Thyroid gland (tissue), 4 donors: ENCODE measurements at regions not wholly inside any gene's neighbourhood (a gene's known extent, or its start where the extent isn't known, plus 50 kb on each side); places are given as distances from the start of the nearest gene placed in this dataset.

Experiments
- DNase-seq, 2 donors: peaks; one replicate each; pipeline ENCODE4 v3.0.0-alpha.2; 2019
- H3K27ac ChIP-seq, 3 donors: fragments of 200-600 bp; sonication (generic); 1 replicate in 2 of 3; 2 replicates in 1 of 3; pipeline ENCODE4 v1.5.1; 2016 to 2019; ENCODE audit warnings: mild to moderate bottlenecking in 1 of 3, moderate library complexity in 1 of 3
- H3K27me3 ChIP-seq: fragments of 200-600 bp; sonication (generic); one replicate; pipeline ENCODE4 v1.5.1; 2019
- H3K36me3 ChIP-seq, 2 donors: fragments of 200-600 bp; sonication (generic); one replicate each; pipeline ENCODE4 v1.5.1; 2016 to 2019
- H3K4me1 ChIP-seq, 2 donors: fragments of 200-600 bp; sonication (generic); one replicate each; pipeline ENCODE4 v1.5.1; 2017 to 2019
- H3K4me3 ChIP-seq, 3 donors: fragments of 200-600 bp; sonication (generic); replicated peaks in 1 of 3; 1 replicate in 2 of 3; 2 replicates in 1 of 3; pipeline ENCODE4 v1.5.1; 2016; ENCODE audit warnings: mild to moderate bottlenecking in 1 of 3
- H3K9me3 ChIP-seq: fragments of 200-600 bp; sonication (generic); one replicate; pipeline ENCODE4 v1.5.1; 2017
- CTCF ChIP-seq, 6 experiments: fragments of 200-600 bp in 3 of 6; fragments of 450-650 bp in 3 of 6; sonication (generic) in 3 of 6; IDR thresholded peaks; one replicate each; pipeline ENCODE4 v1.5.1; 2016 to 2019; ENCODE audit warnings: antibody characterized with exemption in 6 of 6, mild to moderate bottlenecking in 2 of 6, inconsistent platforms in 1 of 6, moderate library complexity in 1 of 6
- POLR2A ChIP-seq, 2 donors: fragments of 450-650 bp; IDR thresholded peaks; one replicate each; pipeline ENCODE4 v1.6.1; 2017; ENCODE audit warnings: antibody characterized with exemption in 2 of 2, mild to moderate bottlenecking in 2 of 2, moderate library complexity in 1 of 2
- WGBS, 2 donors: methylation state at CpG; one replicate each; pipeline ENCODE4 v1.1.5; 2017; 5-methylcytosine and 5-hydroxymethylcytosine counted together
- intact Hi-C: fragments of 100-400 bp; cut with DNase I; formaldehyde crosslinking; loops from one replicate; pipeline ENCODE4 v1.15.1; 2023

GRCh38 chr2:106607371-106607770 is 120.2 kb downstream of the CD8B2 start:
- 89 to 100% methylated on average over 1 of the region's 1 CpG for WGBS, 2 donors
- no peaks in the 10 kb centered on the region for H3K27me3 ChIP-seq

DNA sequence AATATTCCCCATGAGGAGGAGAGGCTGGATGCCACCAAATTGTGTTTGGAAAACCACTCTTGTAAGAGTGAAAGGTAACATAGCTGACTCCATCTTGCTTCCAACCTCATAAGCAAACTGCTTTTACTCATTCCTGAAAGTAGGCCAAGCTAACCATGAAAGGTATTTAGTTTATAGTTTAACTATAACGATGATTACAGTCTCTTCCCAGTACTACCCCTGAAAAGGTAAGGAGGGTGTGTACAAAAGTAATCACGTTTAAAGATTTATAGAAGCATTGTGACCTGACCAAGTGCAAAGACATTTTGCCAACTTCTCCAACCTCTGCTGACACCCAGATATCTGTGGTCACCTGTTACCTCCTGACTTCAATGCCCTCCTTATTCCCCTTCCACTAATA is 122.6 kb downstream of the CD8B2 start:
- WGBS, 2 donors, result 84 to 87% methylated on average over 2 of the region's 2 CpGs
- Histone ChIP-seq H3K27me3 (no peaks in the 10 kb centered on the region), H3K4me3 (no peak overlapping the region), H3K9me3 (no peaks in the 10 kb centered on the region), H3K27ac (no peak overlapping the region), H3K4me1 (no peaks in the 10 kb centered on the region), H3K36me3 (no peaks in the 10 kb centered on the region)
- DNase-seq, result no peak
- TF ChIP-seq CTCF (IDR thresholded peaks at IDR 0.05) (no peak), POLR2A (IDR thresholded peaks at IDR 0.05) (no peak)
- intact Hi-C loops, result no loop called here

More at GRCh38 chr2:106607371-106607770, 120.2 kb downstream of the CD8B2 start:
- intact Hi-C loops, result no loop called here
- DNase-seq, result no peak
- H3K4me1 ChIP-seq, result no peaks in the 10 kb centered on the region
- no peak overlapping the region for H3K4me3 ChIP-seq
- H3K27ac ChIP-seq, result no peak overlapping the region
- H3K36me3 ChIP-seq, result no peaks in the 10 kb centered on the region
- no peak for TF ChIP-seq CTCF (IDR thresholded peaks at IDR 0.05)
- TF ChIP-seq POLR2A (IDR thresholded peaks at IDR 0.05), result no peak
- no peaks in the 10 kb centered on the region for H3K9me3 ChIP-seq

GRCh38 chr2:106614511-106615291 is 127.5 kb downstream of the CD8B2 start:
- no peaks in the 10 kb centered on the region for H3K9me3 ChIP-seq
- TF ChIP-seq CTCF (IDR thresholded peaks at IDR 0.05) (no peak), POLR2A (IDR thresholded peaks at IDR 0.05) (no peak)
- no peak overlapping the region for H3K4me3 ChIP-seq
- WGBS, 2 donors, result 56 to 60% methylated on average over 5 of the region's 5 CpGs
- H3K4me1 ChIP-seq, result no peaks in the 10 kb centered on the region
- no peak for DNase-seq
- intact Hi-C loops, result no loop called here
- no peak overlapping the region for H3K27ac ChIP-seq
- H3K36me3 ChIP-seq, result no peaks in the 10 kb centered on the region
- no peaks in the 10 kb centered on the region for H3K27me3 ChIP-seq

DNA sequence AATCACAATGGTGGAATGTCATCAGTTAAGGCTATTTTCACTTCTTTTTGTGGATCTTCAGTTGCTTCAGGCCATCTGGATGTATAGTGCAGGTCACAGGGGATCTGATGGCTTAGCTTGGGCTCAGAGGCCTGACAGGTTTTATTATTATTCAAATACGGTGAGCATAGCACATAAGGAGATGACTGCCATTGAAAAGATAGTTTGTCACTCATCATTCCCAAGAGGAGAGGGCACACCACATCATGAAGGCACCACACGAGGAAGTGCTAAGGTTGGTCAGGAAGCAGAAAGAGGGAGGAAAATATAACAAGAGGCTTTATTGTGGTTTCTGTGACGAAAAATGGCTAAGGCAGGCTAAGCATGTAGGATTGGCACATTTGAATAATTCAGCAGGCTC is 131.4 kb downstream of the CD8B2 start:
- Histone ChIP-seq H3K4me3 (no peak overlapping the region), H3K4me1 (no peaks in the 10 kb centered on the region), H3K9me3 (no peaks in the 10 kb centered on the region), H3K27me3 (no peaks in the 10 kb centered on the region), H3K36me3 (no peaks in the 10 kb centered on the region), H3K27ac (no peak overlapping the region)
- intact Hi-C loops, result no loop called here
- DNase-seq, result no peak
- 82 to 90% methylated on average over 3 of the region's 3 CpGs for WGBS, 2 donors
- TF ChIP-seq POLR2A (IDR thresholded peaks at IDR 0.05) (no peak), CTCF (IDR thresholded peaks at IDR 0.05) (no peak)

DNA sequence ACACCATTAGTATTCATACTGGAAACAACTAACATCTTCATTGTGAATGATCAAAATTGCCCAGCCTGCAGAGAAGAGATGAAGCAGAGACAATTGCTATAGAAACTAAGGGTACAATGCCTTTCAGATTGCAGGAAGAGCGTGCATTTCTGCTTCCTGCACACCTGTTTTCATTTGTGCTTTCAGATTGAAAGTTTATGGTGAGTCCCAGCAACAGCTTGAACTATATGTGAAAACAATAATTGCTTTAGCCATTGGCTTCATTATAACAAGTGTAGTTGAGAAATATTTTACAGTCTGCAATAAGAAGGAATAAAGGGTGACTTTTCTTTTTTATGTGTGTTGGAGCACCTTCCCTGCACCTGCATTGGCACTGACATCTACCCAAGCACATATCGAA is 136.3 kb downstream of the CD8B2 start:
- no peaks in the 10 kb centered on the region for H3K36me3 ChIP-seq
- H3K4me1 ChIP-seq, result no peaks in the 10 kb centered on the region
- 84 to 88% methylated on average over 2 of the region's 2 CpGs for WGBS, 2 donors
- H3K27ac ChIP-seq, result no peak overlapping the region
- no peaks in the 10 kb centered on the region for H3K9me3 ChIP-seq
- H3K4me3 ChIP-seq, result no peak overlapping the region
- no peak for DNase-seq
- no peak for TF ChIP-seq POLR2A (IDR thresholded peaks at IDR 0.05)
- TF ChIP-seq CTCF (IDR thresholded peaks at IDR 0.05), result no peak
- intact Hi-C loops, result no loop called here
- H3K27me3 ChIP-seq, result no peaks in the 10 kb centered on the region
